ENCODE measurements at regions not wholly inside any gene's neighbourhood (a gene's known extent, or its start where the extent isn't known, plus 50 kb on each side); places are given as distances from the start of the nearest gene placed in this dataset.

- Histone ChIP-seq H3K4me1 (no peaks in the 10 kb centered on the region), H3K27ac (no peak overlapping the region), H3K4me3 (no peak overlapping the region), H3K9me3 (no peaks in the 10 kb centered on the region), H3K27me3 (no peaks in the 10 kb centered on the region), H3K36me3 (no peaks in the 10 kb centered on the region)
- 70% methylated on average over 3 of the region's 3 CpGs for WGBS
- TF ChIP-seq POLR2AphosphoS5 (IDR thresholded peaks at IDR 0.05) (no peak), CTCF (IDR thresholded peaks at IDR 0.05) (no peak), EP300 (IDR thresholded peaks at IDR 0.05) (no peak), POLR2A (IDR thresholded peaks at IDR 0.05) (no peak)
- no peak for DNase-seq (ENCODE audit: low spot score in 2 of 2)
Measured at GRCh38 chr13:107076801-107077200, 508.9 kb upstream of the ARGLU1 start.

GRCh38 chr13:107075576-107075975 lies 507.6 kb upstream of the ARGLU1 start:
- Histone ChIP-seq H3K27me3 (no peaks in the 10 kb centered on the region), H3K4me3 (no peak overlapping the region), H3K27ac (no peak overlapping the region), H3K36me3 (no peaks in the 10 kb centered on the region), H3K4me1 (no peaks in the 10 kb centered on the region), H3K9me3 (no peaks in the 10 kb centered on the region)
- no peak for DNase-seq (ENCODE audit: low spot score in 2 of 2)
- WGBS, result 92% methylated on average over 6 of the region's 6 CpGs
- TF ChIP-seq POLR2AphosphoS5 (IDR thresholded peaks at IDR 0.05), result no peak
- no peak for TF ChIP-seq CTCF (IDR thresholded peaks at IDR 0.05)
- no peak for TF ChIP-seq POLR2A (IDR thresholded peaks at IDR 0.05)
- no peak for TF ChIP-seq EP300 (IDR thresholded peaks at IDR 0.05)

GRCh38 chr13:107070792-107071191 lies 502.9 kb upstream of the ARGLU1 start:
- DNase-seq (ENCODE audit: low spot score in 2 of 2), result no peak
- WGBS, result 84% methylated on average over 4 of the region's 5 CpGs

GRCh38 chr13:107069108-107069776 lies 501.3 kb upstream of the ARGLU1 start:
- no peak for TF ChIP-seq POLR2A (IDR thresholded peaks at IDR 0.05)
- no peak overlapping the region for H3K4me3 ChIP-seq
- no peak overlapping the region for H3K27ac ChIP-seq
- DNase-seq (ENCODE audit: low spot score in 2 of 2), result no peak
- no peaks in the 10 kb centered on the region for H3K4me1 ChIP-seq
- no peaks in the 10 kb centered on the region for H3K9me3 ChIP-seq
- no peaks in the 10 kb centered on the region for H3K27me3 ChIP-seq
- H3K36me3 ChIP-seq, result no peaks in the 10 kb centered on the region
- WGBS, result 51% methylated on average over 4 of the region's 4 CpGs

More at GRCh38 chr13:107070792-107071191, 502.9 kb upstream of the ARGLU1 start:
- Histone ChIP-seq H3K4me1 (no peaks in the 10 kb centered on the region), H3K36me3 (no peaks in the 10 kb centered on the region), H3K27me3 (no peaks in the 10 kb centered on the region), H3K4me3 (no peak overlapping the region), H3K27ac (no peak overlapping the region), H3K9me3 (no peaks in the 10 kb centered on the region)
- TF ChIP-seq EP300 (IDR thresholded peaks at IDR 0.05) (no peak), POLR2A (IDR thresholded peaks at IDR 0.05) (no peak), POLR2AphosphoS5 (IDR thresholded peaks at IDR 0.05) (no peak), CTCF (IDR thresholded peaks at IDR 0.05) (no peak)

DNA sequence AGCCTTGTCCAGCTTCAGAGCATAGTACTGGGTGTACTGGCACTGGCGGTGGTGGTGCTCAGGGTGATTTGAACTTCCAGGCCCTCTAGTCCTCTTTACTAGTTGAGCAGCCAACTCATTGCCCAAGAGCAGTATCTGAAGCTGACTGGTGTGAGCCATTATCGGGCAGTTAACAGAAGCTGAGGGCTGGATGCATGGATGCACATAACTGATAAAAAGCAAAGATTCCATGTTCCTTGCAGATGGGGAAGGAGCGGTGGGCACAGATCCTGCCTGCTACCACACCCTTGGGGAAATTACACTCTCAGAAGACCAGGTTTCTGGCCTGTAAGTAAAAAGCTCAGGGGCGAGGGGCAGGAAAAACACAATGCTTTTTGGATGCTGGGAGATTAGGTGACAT lies 499.4 kb upstream of the ARGLU1 start:
- H3K9me3 ChIP-seq, result no peaks in the 10 kb centered on the region
- DNase-seq (ENCODE audit: low spot score in 2 of 2), result no peak
- no peak overlapping the region for H3K4me3 ChIP-seq
- no peaks in the 10 kb centered on the region for H3K27me3 ChIP-seq
- no peaks in the 10 kb centered on the region for H3K36me3 ChIP-seq
- 89% methylated on average over 3 of the region's 4 CpGs for WGBS
- no peak overlapping the region for H3K27ac ChIP-seq
- no peaks in the 10 kb centered on the region for H3K4me1 ChIP-seq
- TF ChIP-seq EP300 (IDR thresholded peaks at IDR 0.05) (no peak), POLR2A (IDR thresholded peaks at IDR 0.05) (no peak), CTCF (IDR thresholded peaks at IDR 0.05) (no peak), POLR2AphosphoS5 (IDR thresholded peaks at IDR 0.05) (no peak)

GRCh38 chr13:107066355-107066754 lies 498.4 kb upstream of the ARGLU1 start:
- Histone ChIP-seq H3K4me1 (no peaks in the 10 kb centered on the region), H3K4me3 (no peak overlapping the region), H3K27ac (no peak overlapping the region), H3K27me3 (no peaks in the 10 kb centered on the region), H3K9me3 (no peaks in the 10 kb centered on the region), H3K36me3 (no peaks in the 10 kb centered on the region)
- 85% methylated on average over 3 of the region's 3 CpGs for WGBS
- no peak for DNase-seq (ENCODE audit: low spot score in 2 of 2)
- TF ChIP-seq CTCF (IDR thresholded peaks at IDR 0.05) (no peak), POLR2A (IDR thresholded peaks at IDR 0.05) (no peak), POLR2AphosphoS5 (IDR thresholded peaks at IDR 0.05) (no peak), EP300 (IDR thresholded peaks at IDR 0.05) (no peak)
